SK-N-SH (cell line): ENCODE measurements at regions not wholly inside any gene's neighbourhood (a gene's known extent, or its start where the extent isn't known, plus 50 kb on each side); places are given as distances from the start of the nearest gene placed in this dataset.

ENCODE experiments used
- CTCF ChIA-PET: fragments of 300-600, 350-600 bp; formaldehyde crosslinking; extraction: SDS; loops from one replicate; lab custom pipeline; 2021; lab: Yijun Ruan, JAX
- POLR2A ChIA-PET: fragments of 350-600 bp; sonication (Branson Sonifier 250); formaldehyde crosslinking; extraction: SDS; loops from one replicate; lab custom pipeline; 2020; ENCODE audit warnings: antibody characterized with exemption, inconsistent platforms; lab: Yijun Ruan, JAX
- DNase-seq: peaks from one replicate; pipeline ENCODE4 v3.0.0; 2012
- H2AFZ ChIP-seq: fragments of 200-600 bp; sonication (generic); 2 replicates; pipeline ENCODE4 v1.8.1; 2016; ENCODE audit warnings: antibody characterized with exemption, mild to moderate bottlenecking, low read depth
- H3F3A ChIP-seq: fragments of 200-600 bp; sonication (generic); replicated peaks from 2 replicates; pipeline ENCODE3; 2016; ENCODE audit warnings: antibody characterized with exemption, mild to moderate bottlenecking; ENCODE audit not compliant: insufficient read depth
- H3K27ac ChIP-seq, 2 experiments: fragments of 200-500 bp in 1 of 2; fragments of 200-600 bp in 1 of 2; sonication (Bioruptor generic) in 1 of 2; sonication (generic), shearing (Covaris generic) in 1 of 2; 2 replicates each; pipeline versions ENCODE4 v1.5.1 to v1.6.1; 2014 to 2016; ENCODE audit warnings: low read depth in 2 of 2, inconsistent platforms in 1 of 2, low read length in 1 of 2, mild to moderate bottlenecking in 1 of 2, mixed read lengths in 1 of 2
- H3K27me3 ChIP-seq: fragments of 200-600 bp; sonication (generic), shearing (Covaris generic); 2 replicates; pipeline ENCODE4 v1.6.1; 2016; ENCODE audit warnings: mixed run types; ENCODE audit not compliant: insufficient read depth
- H3K36me3 ChIP-seq, 2 experiments: fragments of 200-500 bp in 1 of 2; fragments of 200-600 bp in 1 of 2; sonication (Bioruptor generic) in 1 of 2; sonication (generic) in 1 of 2; replicated peaks in 1 of 2; 2 replicates each; pipeline versions ENCODE3 to v1.5.1; 2014 to 2016; ENCODE audit warnings: low read length in 1 of 2, mild to moderate bottlenecking in 1 of 2; ENCODE audit not compliant: insufficient read depth in 2 of 2, control insufficient read depth in 1 of 2
- H3K4me1 ChIP-seq, 2 experiments: fragments of 200-500 bp in 1 of 2; fragments of 200-600 bp in 1 of 2; sonication (Bioruptor generic) in 1 of 2; sonication (generic), shearing (Covaris generic) in 1 of 2; 2 replicates each; pipeline versions ENCODE4 v1.5.1 to v1.6.1; 2014 to 2016; ENCODE audit warnings: low read depth in 1 of 2, low read length in 1 of 2, mixed run types in 1 of 2; ENCODE audit not compliant: insufficient read depth in 2 of 2, control insufficient read depth in 1 of 2
- H3K4me2 ChIP-seq: fragments of 200-600 bp; sonication (generic), shearing (Covaris generic); 2 replicates; pipeline ENCODE4 v1.6.1; 2017; ENCODE audit warnings: mixed run types
- H3K4me3 ChIP-seq, 2 experiments: fragments of 200-500 bp in 1 of 2; fragments of 200-600 bp in 1 of 2; sonication (Bioruptor generic) in 1 of 2; sonication (generic), shearing (Covaris generic) in 1 of 2; 2 replicates each; pipeline versions ENCODE4 v1.5.1 to v1.8.1; 2014 to 2016; ENCODE audit warnings: low read depth in 2 of 2, inconsistent platforms in 1 of 2, low read length in 1 of 2, mild to moderate bottlenecking in 1 of 2, mixed read lengths in 1 of 2, moderate library complexity in 1 of 2
- H3K79me2 ChIP-seq: fragments of 200-600 bp; sonication (generic); 2 replicates; pipeline ENCODE4 v1.8.1; 2017; ENCODE audit warnings: mild to moderate bottlenecking; ENCODE audit not compliant: insufficient read depth
- H3K9ac ChIP-seq: fragments of 200-600 bp; sonication (generic); 2 replicates; pipeline ENCODE4 v1.6.1; 2017; ENCODE audit warnings: mixed run types
- H3K9me2 ChIP-seq: fragments of 200-600 bp; sonication (generic); 2 replicates; pipeline ENCODE4 v1.6.1; 2017; ENCODE audit warnings: mixed run types
- H3K9me3 ChIP-seq: fragments of 200-600 bp; sonication (generic); 2 replicates; pipeline ENCODE4 v1.6.1; 2017; ENCODE audit warnings: mixed run types, mild to moderate bottlenecking, moderate library complexity
- H4K20me1 ChIP-seq: fragments of 200-600 bp; sonication (generic); 2 replicates; pipeline ENCODE4 v1.6.1; 2017; ENCODE audit warnings: mild to moderate bottlenecking, mixed run types; ENCODE audit not compliant: insufficient read depth
- ELF1 ChIP-seq: IDR thresholded peaks from 2 replicates; pipeline ENCODE4 v1.4.0; 2012
- EZH2phosphoT487 ChIP-seq: fragments of 200-600 bp; sonication (generic); IDR thresholded peaks from 2 replicates; pipeline ENCODE4 v1.6.1; 2017; ENCODE audit warnings: low read depth, mixed run types, mild to moderate bottlenecking, antibody characterized with exemption, moderate library complexity, borderline replicate concordance
- FOXM1 ChIP-seq: IDR thresholded peaks from 2 replicates; pipeline ENCODE4 v1.4.0; 2012; ENCODE audit warnings: low read depth, mild to moderate bottlenecking
- IRF3 ChIP-seq: fragments of 150-350 bp; IDR thresholded peaks from 2 replicates; pipeline ENCODE4 v1.6.1; 2016; ENCODE audit warnings: mild to moderate bottlenecking, low read depth, low read length
- JUND ChIP-seq: IDR thresholded peaks from 2 replicates; pipeline ENCODE4 v1.4.0; 2012
- MEF2A ChIP-seq: IDR thresholded peaks from 2 replicates; pipeline ENCODE4 v1.4.0; 2012; ENCODE audit warnings: low read depth, borderline replicate concordance
- NFIC ChIP-seq: IDR thresholded peaks from 2 replicates; pipeline ENCODE4 v1.4.0; 2012; ENCODE audit warnings: borderline replicate concordance
- NRF1 ChIP-seq: IDR thresholded peaks from 2 replicates; pipeline ENCODE4 v1.6.1; 2012; ENCODE audit warnings: low read depth, mild to moderate bottlenecking, low read length
- PBX3 ChIP-seq: IDR thresholded peaks from 2 replicates; pipeline ENCODE4; 2012
- RXRA ChIP-seq: IDR thresholded peaks from 2 replicates; pipeline ENCODE4 v1.4.0; 2012; ENCODE audit warnings: low read depth, mild to moderate bottlenecking, borderline replicate concordance
- SMC3 ChIP-seq: IDR thresholded peaks from 2 replicates; pipeline ENCODE4 v1.6.1; 2012; ENCODE audit warnings: low read depth, low read length, improper control_type of control experiment
- TAF1 ChIP-seq: IDR thresholded peaks from 2 replicates; pipeline ENCODE4 v1.6.1; 2012; ENCODE audit warnings: low read depth, mild to moderate bottlenecking, low read length, moderate library complexity, borderline replicate concordance
- TCF12 ChIP-seq: IDR thresholded peaks from 2 replicates; pipeline ENCODE4 v1.4.0; 2012
- TEAD4 ChIP-seq: IDR thresholded peaks from 2 replicates; pipeline ENCODE4 v1.4.0; 2012; ENCODE audit warnings: mild to moderate bottlenecking, borderline replicate concordance; ENCODE audit not compliant: insufficient read depth
- YY1 ChIP-seq: IDR thresholded peaks from 2 replicates; pipeline ENCODE4 v1.4.0; 2012; ENCODE audit warnings: low read depth, mild to moderate bottlenecking
- WGBS: methylation state at CpG from one replicate; pipeline ENCODE4 v1.1.6; 2017; ENCODE audit warnings: low lambda C conversion rate; 5-methylcytosine and 5-hydroxymethylcytosine counted together

DNA sequence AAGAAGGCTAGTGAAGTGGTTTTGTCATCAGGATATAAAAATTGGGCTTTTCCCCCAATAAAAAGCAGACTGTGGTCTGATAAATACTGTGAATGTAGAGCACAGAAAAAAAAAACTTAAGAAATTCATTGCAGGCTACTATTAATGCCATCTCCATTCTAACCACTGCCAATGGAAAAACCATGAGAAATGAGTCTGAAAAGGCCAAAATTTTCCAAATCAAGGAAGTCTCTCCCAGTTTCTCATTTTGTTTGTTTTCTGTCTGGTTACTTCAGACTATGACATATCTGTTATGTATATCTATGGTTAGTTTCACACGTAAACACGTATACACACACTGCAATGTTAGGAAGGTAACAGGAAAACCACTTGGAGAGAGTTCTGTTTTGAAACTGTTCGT lies 193.6 kb upstream of the TSC22D1 start:
- POLR2A ChIA-PET = no interaction called here
- CTCF ChIA-PET = no interaction called here
- TF ChIP-seq NRF1 = no peak
- TF ChIP-seq, all 33 proteins: peak for 0
- Histone ChIP-seq H3K4me1 (peaks cover 0 to 4% of the 10 kb centered on the region in 2 experiments; a peak in 1 of 4 replicates), H3F3A (no peaks in the 10 kb centered on the region), H3K27ac (no peak overlapping the region), H3K9me3 (no peaks in the 10 kb centered on the region), H3K9me2 (no peaks in the 10 kb centered on the region), H3K4me3 (no peak overlapping the region), H3K27me3 (no peaks in the 10 kb centered on the region), H3K79me2 (no peaks in the 10 kb centered on the region), H2AFZ (no peak overlapping the region), H3K9ac (no peak overlapping the region), H3K4me2 (no peak overlapping the region), H3K36me3 (no peaks in the 10 kb centered on the region), H4K20me1 (no peaks in the 10 kb centered on the region)
- 93% methylated on average over 3 of the region's 3 CpGs for WGBS
- no peak for DNase-seq

GRCh38 chr13:44768775-44769581 lies 192.8 kb upstream of the TSC22D1 start:
- Histone ChIP-seq H3K4me3 (no peak overlapping the region), H3K36me3 (no peaks in the 10 kb centered on the region), H3K9me2 (no peaks in the 10 kb centered on the region), H2AFZ (no peak overlapping the region), H3K27me3 (no peaks in the 10 kb centered on the region), H3K79me2 (no peaks in the 10 kb centered on the region), H3K9me3 (no peaks in the 10 kb centered on the region), H3K4me2 (no peak overlapping the region), H3K4me1 (peaks cover 0 to 8% of the 10 kb centered on the region in 2 experiments; a peak in 1 of 4 replicates), H3K9ac (no peak overlapping the region), H3F3A (no peaks in the 10 kb centered on the region), H3K27ac (no peak overlapping the region), H4K20me1 (no peaks in the 10 kb centered on the region)
- POLR2A ChIA-PET = no interaction called here
- CTCF ChIA-PET = interaction anchor here (0.7 kb wide), 1 partner anchor 12 kb away, joined by 3 read pairs; no protein-coding TSS in a partner anchor
- WGBS = 70% methylated on average over 6 of the region's 6 CpGs
- no peak for DNase-seq
- TF ChIP-seq ELF1 (no peak), IRF3 (no peak), TCF12 (no peak), EZH2phosphoT487 (no peak), SMC3 (no peak), JUND (no peak), TAF1 (no peak), RXRA (no peak), NFIC (no peak), FOXM1 (no peak), YY1 (no peak), PBX3 (no peak), NRF1 (no peak), MEF2A (no peak), TEAD4 (no peak)
